Ovary (tissue), 7 donors: ENCODE measurements at regions not wholly inside any gene's neighbourhood (a gene's known extent, or its start where the extent isn't known, plus 50 kb on each side); places are given as distances from the start of the nearest gene placed in this dataset.

Experiments used
- DNase-seq, 5 donors: peaks; one replicate each; pipeline ENCODE4 v3.0.0-alpha.2; 2019 to 2020
- H3K27ac ChIP-seq, 2 donors: fragments of 200-600 bp; one replicate each; pipeline versions ENCODE4 v1.5.1 to v1.8.0; 2019 to 2022
- H3K27me3 ChIP-seq: fragments of 200-600 bp; one replicate; pipeline ENCODE4 v1.8.0; 2022
- H3K36me3 ChIP-seq: fragments of 200-600 bp; sonication (generic); one replicate; pipeline ENCODE4 v1.5.1; 2019
- H3K4me1 ChIP-seq: one replicate; pipeline ENCODE4 v1.8.1; 2013; ENCODE audit warnings: mild to moderate bottlenecking, moderate library complexity; ENCODE audit not compliant: insufficient read depth
- H3K4me3 ChIP-seq: fragments of 200-600 bp; sonication (generic); one replicate; pipeline ENCODE4 v1.5.1; 2017
- H3K9me3 ChIP-seq, 2 donors: fragments of 200-600 bp in 1 of 2; sonication (generic) in 1 of 2; one replicate each; pipeline versions ENCODE4 v1.5.1 to v1.8.1; 2013 to 2019; ENCODE audit warnings: mild to moderate bottlenecking in 1 of 2, moderate library complexity in 1 of 2
- EP300 ChIP-seq: sonication (generic); formaldehyde crosslinking; IDR thresholded peaks from one replicate; pipeline ENCODE4 v1.6.1; 2017; ENCODE audit warnings: antibody characterized with exemption
- POLR2A ChIP-seq: fragments of 450-650 bp; IDR thresholded peaks from one replicate; pipeline ENCODE4 v1.6.1; 2017; ENCODE audit warnings: antibody characterized with exemption, mild to moderate bottlenecking, moderate library complexity
- WGBS, 3 donors: extraction: QIAGEN DNeasy Blood & Tissue Kit in 1 of 3; methylation state at CpG; one replicate each; pipeline versions ENCODE4 v1.1.5 to v1.1.7; 2013 to 2017; 5-methylcytosine and 5-hydroxymethylcytosine counted together
- intact Hi-C, 4 donors: fragments of 100-400 bp; cut with DNase I; formaldehyde crosslinking; loops; one replicate each; pipeline versions ENCODE4 v1.11.0 to v1.15.1; 2022 to 2023
- TF ChIP-seq, protein P1 (sequence below), 3 donors: fragments of 450-650 bp in 2 of 3; fragments of 200-600 bp in 1 of 3; IDR thresholded peaks; one replicate each; pipeline versions ENCODE4 v1.5.1 to v1.8.0; 2016 to 2022; ENCODE audit warnings: antibody characterized with exemption in 3 of 3, mild to moderate bottlenecking in 1 of 3
- donor health status: DM: no; HTN: no; CAD: no; lungs with moderate emphysema.
- donor health status: DM: no; HTN: no; CAD: no.
- donor health status: Bipolar disorder and iron deficiency.
- donor health status: DM: no; HTN: no; CAD: no.
- donor health status: DM: yes; HTN: yes; CAD: no.

DNA sequence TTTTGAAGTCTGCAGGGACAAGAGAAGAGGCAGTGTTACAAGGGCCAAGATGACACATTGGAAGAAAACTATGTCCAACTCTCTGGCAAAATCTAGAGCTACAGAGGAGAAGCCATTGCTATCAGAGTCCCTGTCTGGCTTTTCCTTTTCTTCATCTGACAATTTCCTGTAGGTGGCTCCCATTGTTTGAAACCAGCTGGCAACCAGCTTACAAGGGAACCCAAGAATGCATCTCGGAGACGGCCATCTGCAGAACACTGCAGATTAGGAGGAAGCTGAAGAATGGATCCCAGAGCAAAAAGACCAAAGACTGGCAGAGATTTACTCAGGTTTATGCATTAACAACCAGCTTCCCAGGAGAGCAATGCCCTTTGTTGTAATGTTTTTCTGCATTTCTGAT is 216.2 kb upstream of the CTSO start:
- TF ChIP-seq POLR2A (no peak), EP300 (no peak)
- TF ChIP-seq, protein P1, sequence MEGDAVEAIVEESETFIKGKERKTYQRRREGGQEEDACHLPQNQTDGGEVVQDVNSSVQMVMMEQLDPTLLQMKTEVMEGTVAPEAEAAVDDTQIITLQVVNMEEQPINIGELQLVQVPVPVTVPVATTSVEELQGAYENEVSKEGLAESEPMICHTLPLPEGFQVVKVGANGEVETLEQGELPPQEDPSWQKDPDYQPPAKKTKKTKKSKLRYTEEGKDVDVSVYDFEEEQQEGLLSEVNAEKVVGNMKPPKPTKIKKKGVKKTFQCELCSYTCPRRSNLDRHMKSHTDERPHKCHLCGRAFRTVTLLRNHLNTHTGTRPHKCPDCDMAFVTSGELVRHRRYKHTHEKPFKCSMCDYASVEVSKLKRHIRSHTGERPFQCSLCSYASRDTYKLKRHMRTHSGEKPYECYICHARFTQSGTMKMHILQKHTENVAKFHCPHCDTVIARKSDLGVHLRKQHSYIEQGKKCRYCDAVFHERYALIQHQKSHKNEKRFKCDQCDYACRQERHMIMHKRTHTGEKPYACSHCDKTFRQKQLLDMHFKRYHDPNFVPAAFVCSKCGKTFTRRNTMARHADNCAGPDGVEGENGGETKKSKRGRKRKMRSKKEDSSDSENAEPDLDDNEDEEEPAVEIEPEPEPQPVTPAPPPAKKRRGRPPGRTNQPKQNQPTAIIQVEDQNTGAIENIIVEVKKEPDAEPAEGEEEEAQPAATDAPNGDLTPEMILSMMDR (IDR thresholded peaks at IDR 0.05) = no peak
- Histone ChIP-seq H3K27ac (no peak overlapping the region), H3K4me1 (no peaks in the 10 kb centered on the region), H3K36me3 (no peaks in the 10 kb centered on the region), H3K4me3 (no peak overlapping the region), H3K9me3 (no peaks in the 10 kb centered on the region), H3K27me3 (no peaks in the 10 kb centered on the region)
- 77 to 91% (median 77%) methylated on average over 2 of the region's 2 CpGs for WGBS, 3 donors
- intact Hi-C loops = no loop called here
- no peak for DNase-seq

DNA sequence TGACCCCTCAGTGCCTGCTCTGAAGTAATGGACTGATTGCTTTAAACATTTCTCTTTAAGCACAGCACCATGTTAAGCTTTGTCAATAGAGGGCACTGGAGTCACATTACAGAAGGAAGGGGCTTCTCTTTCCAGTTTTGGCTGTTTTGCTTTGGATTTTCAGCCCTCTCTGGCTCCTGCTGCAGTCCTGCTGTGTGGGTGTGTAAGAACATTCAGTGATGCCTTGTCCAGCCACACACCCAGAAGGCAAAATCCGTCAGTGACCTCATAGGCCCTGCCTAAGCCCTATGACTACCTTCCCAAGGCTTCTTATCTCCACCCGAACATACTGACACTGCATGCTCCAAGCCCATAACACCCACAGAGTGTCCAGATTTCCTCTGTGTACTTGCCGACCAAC is 215.3 kb upstream of the CTSO start:
- WGBS, 3 donors = 0 to 11% (median 9%) methylated on average over 3 of the region's 3 CpGs
- H3K27me3 ChIP-seq = no peaks in the 10 kb centered on the region
- no peaks in the 10 kb centered on the region for H3K36me3 ChIP-seq
- H3K4me3 ChIP-seq = no peak overlapping the region
- TF ChIP-seq, protein P1 (IDR thresholded peaks at IDR 0.05) = peak in 1 of 3 donors; percentile 9
- no peak for TF ChIP-seq POLR2A
- no peak overlapping the region for H3K27ac ChIP-seq
- DNase-seq = peak in 3 of 5 donors; percentile 7 to 39 (median 21)
- intact Hi-C loops = no loop called here
- no peaks in the 10 kb centered on the region for H3K4me1 ChIP-seq
- no peaks in the 10 kb centered on the region for H3K9me3 ChIP-seq

DNA sequence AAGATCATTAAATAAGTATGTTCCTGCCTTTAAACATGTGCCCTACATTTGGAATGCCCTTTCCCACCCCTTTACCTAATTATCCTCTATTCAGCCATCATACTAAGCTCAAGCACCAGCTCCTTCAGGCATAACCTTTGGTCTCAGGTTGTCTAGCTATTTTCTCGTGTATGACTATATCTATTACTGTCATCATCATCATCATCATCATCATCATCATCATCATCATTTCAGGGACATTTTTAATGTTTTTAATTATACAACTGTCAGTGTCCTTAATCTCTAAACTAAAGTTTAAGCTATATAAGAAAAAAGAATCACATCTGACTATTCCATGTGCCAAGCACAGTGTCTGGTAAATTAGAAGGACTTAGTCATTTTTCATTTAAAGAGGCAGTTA is 214.6 kb upstream of the CTSO start:
- intact Hi-C loops = no loop called here
- H3K36me3 ChIP-seq = no peaks in the 10 kb centered on the region
- no peaks in the 10 kb centered on the region for H3K4me1 ChIP-seq
- no peak overlapping the region for H3K27ac ChIP-seq
- 31 to 66% (median 63%) methylated on average over 1 of the region's 1 CpG for WGBS, 3 donors
- no peaks in the 10 kb centered on the region for H3K9me3 ChIP-seq
- no peak for DNase-seq
- TF ChIP-seq POLR2A (no peak), EP300 (no peak)
- TF ChIP-seq, protein P1 (IDR thresholded peaks at IDR 0.05) = no peak
- no peak overlapping the region for H3K4me3 ChIP-seq
- H3K27me3 ChIP-seq = no peaks in the 10 kb centered on the region

DNA sequence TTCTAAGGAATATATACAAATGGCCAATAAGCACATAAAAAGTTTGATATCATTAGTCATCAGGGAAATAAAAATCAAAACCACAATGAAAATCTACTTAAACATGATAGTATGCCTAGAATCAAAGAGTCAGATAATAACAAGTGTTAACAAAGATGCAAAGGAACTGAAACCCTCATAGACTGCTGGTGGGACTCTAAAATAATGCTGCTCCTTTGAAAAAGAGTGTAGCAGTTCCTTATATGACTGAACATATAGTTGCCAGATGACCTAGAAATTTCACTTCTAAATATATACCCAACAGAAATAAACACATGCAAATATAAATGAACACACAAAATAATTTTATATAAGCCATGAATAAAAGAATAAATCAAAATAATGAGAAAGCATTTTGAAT is 205.1 kb upstream of the CTSO start:
- intact Hi-C loops = no loop called here
- no peak for DNase-seq

More for the DNA sequence above, 205.1 kb upstream of the CTSO start:
- TF ChIP-seq, protein P1 (IDR thresholded peaks at IDR 0.05) = no peak
- TF ChIP-seq EP300 = no peak
- no peak for TF ChIP-seq POLR2A
- H3K27ac ChIP-seq = no peak overlapping the region
- H3K36me3 ChIP-seq = no peaks in the 10 kb centered on the region
- no peaks in the 10 kb centered on the region for H3K4me1 ChIP-seq
- H3K27me3 ChIP-seq = no peaks in the 10 kb centered on the region
- no peak overlapping the region for H3K4me3 ChIP-seq
- no peaks in the 10 kb centered on the region for H3K9me3 ChIP-seq
